TTC549 (cell line): ENCODE measurements at regions not wholly inside any gene's neighbourhood (a gene's known extent, or its start where the extent isn't known, plus 50 kb on each side); places are given as distances from the start of the nearest gene placed in this dataset.

ENCODE experiments used
- FAIRE-seq: peaks from 2 replicates; lab custom pipeline; 2012; peaks lifted over from hg19 to GRCh38; lab: Jason Lieb, UNC

DNA sequence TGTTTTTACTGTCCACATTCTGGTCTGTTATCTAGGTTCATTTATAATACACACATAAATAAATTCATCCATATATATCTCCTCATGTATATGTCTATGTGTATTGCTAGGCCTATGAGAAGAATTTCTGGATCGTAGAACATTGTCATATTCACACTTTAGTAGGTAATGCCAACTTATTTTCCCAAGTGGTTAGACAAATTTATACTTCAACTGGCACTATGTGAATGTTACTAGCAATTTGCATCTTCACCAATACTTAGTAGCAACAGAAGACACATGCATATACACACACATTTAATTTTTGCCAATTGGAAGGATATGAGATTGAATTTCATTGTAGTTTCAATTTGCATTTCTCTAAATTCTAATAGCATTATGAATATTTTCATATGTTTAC is 365.1 kb downstream of the FSCB start:
- FAIRE-seq: no peak

GRCh38 chr14:44135972-44136371 is 371.1 kb downstream of the FSCB start:
- no peak for FAIRE-seq

- FAIRE-seq: no peak
These were observed 375.2 kb downstream of the FSCB start for GRCh38 chr14:44131861-44132260.

DNA sequence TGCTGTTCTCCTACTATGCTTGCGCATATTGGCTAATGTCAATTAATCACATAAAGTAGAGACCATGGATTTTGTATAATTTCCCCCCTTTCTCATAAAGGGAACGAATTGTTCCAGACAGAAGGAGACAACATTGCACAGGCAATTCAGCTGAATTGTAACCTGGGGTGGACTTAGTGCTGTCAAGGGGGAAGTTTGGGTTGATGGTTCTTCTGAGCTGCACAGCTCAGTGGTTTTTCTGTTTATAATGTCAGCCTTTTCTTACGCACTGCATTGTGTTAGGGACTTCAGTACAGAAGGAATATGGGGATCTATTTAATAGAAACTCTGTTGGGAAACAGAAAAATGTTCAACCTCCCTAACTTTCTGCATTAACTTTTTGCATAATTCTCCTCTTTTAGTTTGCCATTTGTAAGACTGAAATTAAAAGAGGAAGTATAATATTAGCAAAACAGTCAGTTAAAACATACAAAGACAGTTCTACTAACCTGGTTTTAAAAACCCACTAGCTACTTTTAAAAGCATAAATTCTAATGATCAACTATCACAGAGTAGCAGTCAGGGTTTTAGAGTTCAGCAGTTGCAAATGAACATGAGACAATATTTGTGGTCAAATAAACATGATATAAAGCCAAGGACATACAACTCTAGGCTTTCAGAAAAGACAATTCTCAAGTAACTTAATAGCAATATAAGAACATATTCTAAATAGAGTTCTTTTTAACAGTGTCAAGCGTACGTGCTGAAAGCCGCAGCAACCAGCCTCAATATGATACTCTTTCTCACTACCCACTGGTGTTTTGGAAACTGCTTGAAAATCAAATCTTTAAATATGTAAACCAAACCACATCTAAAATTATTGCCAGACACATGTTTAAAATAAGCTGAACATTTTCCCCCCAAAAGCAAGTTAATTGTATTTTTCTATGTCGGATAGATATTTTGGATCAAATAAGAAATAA is 393.0 kb downstream of the FSCB start:
- FAIRE-seq: no peak

GRCh38 chr14:44112774-44113460 is 394.2 kb downstream of the FSCB start:
- no peak for FAIRE-seq

GRCh38 chr14:44109036-44109435 is 398.0 kb downstream of the FSCB start:
- no peak for FAIRE-seq

- FAIRE-seq: no peak
These were observed 398.5 kb downstream of the FSCB start for GRCh38 chr14:44108601-44109000.

GRCh38 chr14:44107156-44107555 is 399.9 kb downstream of the FSCB start:
- no peak for FAIRE-seq

DNA sequence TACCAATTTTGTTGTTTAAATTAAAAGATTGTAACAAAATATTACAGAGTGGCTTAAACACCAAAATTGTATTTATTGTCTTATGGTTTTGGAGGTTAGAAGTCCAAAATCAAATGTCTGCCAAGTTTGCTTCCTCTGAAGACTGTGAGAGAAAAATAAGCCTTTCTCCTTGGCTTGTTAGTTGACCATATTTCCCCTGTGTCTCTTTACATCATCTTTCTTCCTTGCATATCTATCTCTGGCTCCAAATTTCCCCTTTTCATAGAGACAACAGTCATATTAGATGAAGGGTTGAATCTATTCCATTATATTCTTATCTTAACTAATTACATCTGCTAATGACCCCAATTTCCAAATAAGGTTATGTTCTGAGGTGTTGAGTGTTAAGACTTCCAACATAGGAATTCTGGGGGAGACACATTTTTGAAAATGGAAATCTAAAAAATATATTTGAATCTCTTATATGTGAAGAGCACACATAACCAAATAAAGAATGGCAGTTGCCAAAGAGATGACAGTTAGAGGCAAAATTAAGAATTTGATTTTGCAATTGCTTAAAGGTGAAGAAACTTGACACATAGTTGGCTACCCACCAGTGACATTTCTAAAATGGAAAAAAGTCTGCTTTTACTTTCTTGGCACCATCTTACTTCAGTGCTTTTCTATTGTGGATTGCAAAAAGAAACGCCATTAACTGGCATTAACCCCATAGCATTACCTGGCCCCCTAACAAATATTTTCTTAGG is 407.2 kb downstream of the FSCB start:
- no peak for FAIRE-seq

DNA sequence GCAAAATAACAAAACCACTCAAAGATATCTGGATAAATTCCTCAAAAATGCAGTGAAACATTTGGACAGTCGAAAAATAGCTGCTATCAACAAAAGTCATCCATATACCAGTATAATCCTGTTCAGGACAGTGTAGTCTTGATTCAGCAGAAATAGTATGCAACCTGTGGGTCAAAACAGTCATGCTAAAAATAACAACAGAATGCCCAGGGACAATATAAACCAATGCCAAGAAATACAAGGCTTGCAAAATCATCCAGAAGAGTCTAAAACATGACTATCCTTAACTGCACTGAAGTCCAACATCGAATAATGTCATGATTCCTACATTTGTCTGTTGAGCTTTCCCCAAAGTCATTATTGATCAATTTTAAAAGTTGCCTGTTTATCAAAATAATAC is 425.9 kb downstream of the FSCB start:
- FAIRE-seq: no peak

GRCh38 chr14:44070046-44070445 is 437.0 kb downstream of the FSCB start:
- FAIRE-seq: no peak

DNA sequence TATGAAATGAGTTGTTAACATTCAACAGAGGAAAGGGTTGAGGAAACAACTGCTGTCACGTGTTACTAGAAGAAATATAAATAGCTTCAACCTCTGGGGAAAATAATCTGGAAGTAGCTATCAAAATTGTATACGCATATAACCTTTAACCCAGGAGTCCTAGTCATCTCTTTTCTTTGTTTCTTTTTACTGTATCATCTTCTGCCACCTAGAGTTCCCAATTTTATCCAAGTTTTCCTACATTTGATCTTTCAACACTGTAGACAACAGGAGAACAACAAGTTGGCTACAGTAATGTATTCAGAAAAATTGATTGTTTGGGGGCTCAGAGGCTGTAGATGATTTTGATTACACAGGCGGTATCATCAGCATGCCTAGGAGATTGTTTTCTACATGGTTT is 453.7 kb downstream of the FSCB start:
- no peak for FAIRE-seq

DNA sequence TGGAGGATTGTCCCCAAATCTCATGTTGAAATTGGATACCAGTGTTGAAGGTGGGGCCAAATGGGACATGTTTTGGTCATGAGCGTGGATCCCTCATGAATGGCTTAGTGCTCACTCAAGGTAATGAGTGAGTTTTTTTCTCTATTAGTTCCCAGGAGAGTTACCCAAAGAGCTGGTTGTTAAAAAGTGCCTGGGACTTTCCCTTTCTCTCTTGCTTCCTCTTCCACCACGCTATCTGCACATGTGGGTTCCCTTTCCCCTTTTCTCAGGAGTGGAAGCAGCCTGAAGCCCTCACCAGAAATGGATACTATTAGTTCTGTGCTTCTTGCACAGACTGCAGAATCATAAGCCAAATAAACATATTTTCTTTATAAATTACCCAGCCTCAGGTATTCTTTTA is 465.4 kb downstream of the FSCB start:
- FAIRE-seq: no peak

GRCh38 chr14:44040561-44040960 is 466.5 kb downstream of the FSCB start:
- no peak for FAIRE-seq

DNA sequence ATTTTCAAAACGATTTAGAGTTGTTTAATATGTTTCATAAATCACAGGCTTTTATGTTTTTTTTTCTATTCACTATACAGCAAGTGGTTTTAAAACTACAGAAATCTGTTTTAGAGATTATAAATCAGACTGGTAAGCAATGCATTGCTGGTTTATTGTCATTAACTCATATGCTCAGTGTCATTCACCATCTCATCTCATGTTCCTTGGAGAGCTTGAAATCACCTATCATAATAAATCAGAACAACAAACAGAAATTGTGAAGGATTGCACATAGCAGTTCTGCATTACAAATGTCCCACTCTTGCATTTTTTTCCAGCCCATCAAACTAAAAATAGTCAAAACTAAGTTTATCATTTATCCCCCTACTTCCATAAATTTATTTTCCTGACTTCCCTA is 470.8 kb downstream of the FSCB start:
- FAIRE-seq: no peak

GRCh38 chr14:44035707-44036106 is 471.4 kb downstream of the FSCB start:
- FAIRE-seq: no peak

DNA sequence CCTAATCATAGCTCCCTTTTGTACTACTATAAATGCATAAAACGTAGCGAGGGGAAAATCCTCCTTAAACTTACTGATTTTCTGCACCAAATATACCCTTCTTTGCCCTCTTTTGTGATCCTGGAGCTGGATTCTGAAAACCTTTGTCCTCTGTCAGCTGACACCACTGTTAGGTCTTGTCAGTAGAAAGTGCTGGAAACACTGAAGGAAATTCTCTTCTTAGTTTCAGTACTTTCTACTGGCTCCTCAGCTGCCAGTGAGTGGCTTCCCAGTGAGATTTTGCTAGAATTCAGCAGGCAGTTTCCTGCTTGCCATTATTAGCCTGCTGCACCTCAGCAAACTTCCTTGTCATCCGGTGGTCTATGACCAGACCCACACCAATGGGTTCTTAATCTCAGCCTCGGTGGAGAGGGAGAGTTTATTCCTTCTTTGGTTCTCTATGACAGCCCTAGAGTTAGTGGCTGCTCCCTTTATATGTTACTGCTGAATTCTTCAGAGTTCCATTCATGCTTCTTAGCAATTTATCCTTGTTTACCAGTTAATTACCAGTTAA is 476.2 kb downstream of the FSCB start:
- FAIRE-seq: no peak

DNA sequence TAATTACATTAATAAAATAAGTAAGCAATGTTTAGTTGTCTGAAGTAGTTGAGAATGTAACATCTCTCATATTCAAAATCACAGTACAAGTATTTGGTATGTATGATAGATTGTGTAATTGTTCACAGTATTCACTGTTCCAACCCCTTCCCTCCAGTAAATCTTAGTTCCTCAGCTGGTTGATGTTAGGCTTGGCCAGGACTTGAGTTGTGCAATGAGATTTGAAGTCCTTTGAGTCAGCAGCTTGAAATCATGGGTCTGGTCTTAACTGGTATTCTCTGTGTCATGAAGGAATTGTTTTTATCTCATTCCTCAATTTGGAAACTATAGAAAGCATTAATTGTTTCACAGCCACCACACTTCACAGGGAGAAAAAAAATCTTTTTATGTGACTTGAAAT is 477.1 kb downstream of the FSCB start:
- no peak for FAIRE-seq

GRCh38 chr14:44027397-44027796 is 479.7 kb downstream of the FSCB start:
- FAIRE-seq: no peak

DNA sequence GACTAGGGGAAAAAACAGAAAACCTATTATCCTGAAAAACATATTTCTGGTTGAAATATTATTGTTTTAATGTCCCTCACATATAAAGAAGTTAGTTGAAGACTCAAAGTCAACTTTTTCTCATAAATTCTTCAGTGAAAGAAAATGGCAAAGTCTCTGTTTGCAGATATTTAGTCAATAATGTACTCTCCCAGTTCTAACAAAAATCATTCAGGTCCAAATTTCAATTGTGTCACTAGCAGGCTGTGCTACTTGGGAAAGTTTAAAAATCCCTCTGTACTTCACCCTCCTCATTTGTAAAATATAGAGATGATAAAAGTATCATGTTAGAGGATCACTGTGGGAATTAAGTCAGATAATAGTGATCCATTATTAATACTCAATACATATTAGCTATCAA is 496.5 kb downstream of the FSCB start:
- FAIRE-seq: no peak

- no peak for FAIRE-seq
These were observed 497.0 kb downstream of the FSCB start for GRCh38 chr14:44010071-44010470.

DNA sequence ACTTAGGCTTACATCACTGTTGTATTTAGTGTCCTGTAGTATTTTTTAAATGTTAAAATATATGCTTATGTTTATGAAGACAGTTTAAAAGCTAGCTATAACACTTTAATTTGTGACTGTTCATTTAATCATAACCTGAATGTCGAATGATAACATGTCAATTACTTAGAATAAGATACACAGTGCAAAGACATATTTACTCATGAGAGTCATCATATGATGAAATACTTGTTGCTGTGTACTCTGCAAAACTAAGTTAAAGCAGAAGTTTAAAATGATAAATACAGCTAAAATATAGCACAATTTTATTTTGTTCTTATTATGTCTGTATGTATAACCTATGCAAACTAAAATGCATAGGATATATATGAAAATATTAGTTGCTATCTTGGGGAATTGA is 497.4 kb downstream of the FSCB start:
- FAIRE-seq: no peak

GRCh38 chr14:43988989-43989388 is 518.1 kb downstream of the FSCB start:
- peak; percentile 94 for FAIRE-seq
